ENCODE measurements at regions not wholly inside any gene's neighbourhood (a gene's known extent, or its start where the extent isn't known, plus 50 kb on each side); places are given as distances from the start of the nearest gene placed in this dataset.

DNA sequence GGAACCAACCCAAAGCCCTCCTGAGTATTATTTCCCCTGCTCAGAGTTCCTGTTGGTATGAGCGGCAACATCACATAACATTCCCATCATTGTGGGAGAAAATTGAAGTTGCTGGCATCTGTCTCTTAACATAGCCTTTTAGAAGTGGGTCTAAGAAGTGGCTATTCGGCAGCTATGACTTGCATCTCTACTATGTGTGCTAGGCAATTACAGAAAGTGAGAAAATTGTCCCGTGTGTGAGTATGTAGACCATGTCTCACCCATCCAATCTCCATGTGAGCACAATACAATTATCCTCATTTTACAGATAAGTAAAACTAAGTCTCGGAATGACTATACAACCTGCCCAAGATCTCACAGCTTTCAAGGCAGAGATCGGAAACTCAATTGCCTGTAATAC lies 239.4 kb upstream of the ZNF462 start:
- no peaks in the 10 kb centered on the region for H3K36me3 ChIP-seq (ENCODE audit: control insufficient read depth in 2 of 2, extremely low read depth in 1 of 2, insufficient read depth in 2 of 2, low read length in 2 of 2)
- H3K4me1 ChIP-seq (ENCODE audit: control insufficient read depth, extremely low read depth, insufficient read depth, low read length) = no peaks in the 10 kb centered on the region
- H3K27me3 ChIP-seq (ENCODE audit: control insufficient read depth in 2 of 2, insufficient read depth in 2 of 2, low read length in 2 of 2) = no peaks in the 10 kb centered on the region
- no peak overlapping the region for H3K4me2 ChIP-seq (ENCODE audit: insufficient read depth, low read length)
- dilution Hi-C loops (cut with MboI; ENCODE audit: extremely low pct_ligation_motif_present, low sequenced_read_pairs) (no loop called here), intact Hi-C loops (cut with micrococcal nuclease) (no loop called here)
- ChIA-PET POLR2A (no interaction called here), CTCF (no interaction called here)
- BruUV-seq (replicated peaks) = no TSS peak
- H3K9me3 ChIP-seq (replicated peaks; ENCODE audit: control insufficient read depth, insufficient read depth, low read length) = no peaks in the 10 kb centered on the region
- no peaks in the 10 kb centered on the region for H3K9me1 ChIP-seq (replicated peaks; ENCODE audit: control insufficient read depth, extremely low read depth, insufficient read depth, low read length)
- H2AFZ ChIP-seq (ENCODE audit: low read depth, low read length) = no peak overlapping the region
- H3K27ac ChIP-seq (ENCODE audit: insufficient read depth, low read depth, low read length) = no peak overlapping the region
- DNase-seq (ENCODE audit: low read depth, low spot score) (no peak), FAIRE-seq (no peak)
- H4K20me1 ChIP-seq (replicated peaks; ENCODE audit: control insufficient read depth, extremely low read depth, insufficient read depth, low read length) = no peaks in the 10 kb centered on the region
- H3K79me2 ChIP-seq (ENCODE audit: control insufficient read depth, insufficient read depth, low read length) = no peaks in the 10 kb centered on the region
- H3K9ac ChIP-seq (replicated peaks; ENCODE audit: extremely low read depth, insufficient read depth, low read length) = no peak overlapping the region
- TF ChIP-seq POLR2A (IDR thresholded peaks at IDR 0.05; ENCODE audit: low read depth, low read length) (no peak), GATA2 (IDR thresholded peaks at IDR 0.05; ENCODE audit: insufficient read depth, insufficient read length, low read depth, low read length) (no peak), MYC (IDR thresholded peaks at IDR 0.05; ENCODE audit: low read depth, low read length) (no peak), FOS (IDR thresholded peaks at IDR 0.05; ENCODE audit: borderline replicate concordance, insufficient read depth, low read length) (no peak), CTCF (IDR thresholded peaks at IDR 0.05; ENCODE audit: extremely low read depth in 1 of 2, insufficient read depth in 1 of 2, low read depth in 1 of 2, low read length in 2 of 2) (no peak), POLR2AphosphoS5 (IDR thresholded peaks at IDR 0.05; ENCODE audit: insufficient read depth, low read depth, low read length) (no peak), JUN (IDR thresholded peaks at IDR 0.05; ENCODE audit: borderline replicate concordance, insufficient read depth, insufficient read length, low read depth) (no peak), EZH2 (IDR thresholded peaks at IDR 0.05; ENCODE audit: borderline replicate concordance, low read depth, low read length, severe bottlenecking) (no peak)
- TF ChIP-seq, protein P1, sequence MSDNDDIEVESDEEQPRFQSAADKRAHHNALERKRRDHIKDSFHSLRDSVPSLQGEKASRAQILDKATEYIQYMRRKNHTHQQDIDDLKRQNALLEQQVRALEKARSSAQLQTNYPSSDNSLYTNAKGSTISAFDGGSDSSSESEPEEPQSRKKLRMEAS (IDR thresholded peaks at IDR 0.05; ENCODE audit: insufficient read depth, insufficient read length) = no peak
- H3K4me3 ChIP-seq (replicated peaks in 1 of 3; ENCODE audit: insufficient read depth in 1 of 3, low read depth in 1 of 3, low read length in 3 of 3) = no peak overlapping the region
